GM19395 (cell line): ENCODE measurements at regions not wholly inside any gene's neighbourhood (a gene's known extent, or its start where the extent isn't known, plus 50 kb on each side); places are given as distances from the start of the nearest gene placed in this dataset.
A peak's percentile ranks its signal among the peaks of the same experiment; 100 is the strongest.
"Not testable (repeated sequence)": the region's sequence is repeated elsewhere in the genome, so short reads cannot be mapped to it uniquely, and the experiment has no call there.

Experiments
- ATAC-seq: cut with Tn5 transposase; IDR thresholded peaks from one replicate; pipeline ENCODE4 v1.9.1; 2021; ENCODE audit warnings: mild to moderate bottlenecking, moderate library complexity; ENCODE audit not compliant: unreplicated experiment

GRCh38 chr4:23972187-23972586, 82.3 kb upstream of the PPARGC1A start:
- ATAC-seq: no peak

- no peak for ATAC-seq
Observed at GRCh38 chr4:23970201-23970850, 80.5 kb upstream of the PPARGC1A start.

GRCh38 chr4:23969635-23970145, 79.8 kb upstream of the PPARGC1A start:
- no peak for ATAC-seq

- ATAC-seq: no peak
Observed at GRCh38 chr4:23967281-23967680, 77.4 kb upstream of the PPARGC1A start.

GRCh38 chr4:23966725-23967124, 76.9 kb upstream of the PPARGC1A start:
- ATAC-seq: no peak

GRCh38 chr4:23962462-23962861, 72.6 kb upstream of the PPARGC1A start:
- no peak for ATAC-seq

- not testable (repeated sequence) for ATAC-seq
Observed at GRCh38 chr4:23961395-23961794, 71.5 kb upstream of the PPARGC1A start.

- ATAC-seq: no peak
Observed at GRCh38 chr4:23959396-23960148, 69.7 kb upstream of the PPARGC1A start.

GRCh38 chr4:23958749-23959148, 68.9 kb upstream of the PPARGC1A start:
- ATAC-seq: no peak

GRCh38 chr4:23957465-23957864, 67.6 kb upstream of the PPARGC1A start:
- no peak for ATAC-seq

- no peak for ATAC-seq
Observed at GRCh38 chr4:23956601-23957364, 66.9 kb upstream of the PPARGC1A start.

- peak; percentile 69 for ATAC-seq
Observed at GRCh38 chr4:23952258-23952657, 62.4 kb upstream of the PPARGC1A start.

GRCh38 chr4:23947826-23948225, 58.0 kb upstream of the PPARGC1A start:
- no peak for ATAC-seq

GRCh38 chr4:23946299-23946698, 56.5 kb upstream of the PPARGC1A start:
- no peak for ATAC-seq

- ATAC-seq: no peak
Observed at GRCh38 chr4:23945451-23946017, 55.7 kb upstream of the PPARGC1A start.

GRCh38 chr4:23944556-23944955, 54.7 kb upstream of the PPARGC1A start:
- ATAC-seq: not testable (repeated sequence)

- ATAC-seq: no peak
Observed at GRCh38 chr4:23943478-23943877, 53.6 kb upstream of the PPARGC1A start.

- ATAC-seq: no peak
Observed at GRCh38 chr4:23942471-23942870, 52.6 kb upstream of the PPARGC1A start.
